MM.1S (cell line): ENCODE measurements at regions not wholly inside any gene's neighbourhood (a gene's known extent, or its start where the extent isn't known, plus 50 kb on each side); places are given as distances from the start of the nearest gene placed in this dataset.

Source experiments
- CTCF ChIP-seq: fragments of 300-600 bp; sonication (generic); IDR thresholded peaks from 2 replicates; pipeline ENCODE4 v1.5.1; 2016; ENCODE audit warnings: antibody characterized with exemption, low read length, mixed read lengths
- EZH2 ChIP-seq: fragments of 300-600 bp; sonication (generic); optimal IDR thresholded peaks from 2 replicates; pipeline ENCODE3; 2017; ENCODE audit warnings: low read depth, mild to moderate bottlenecking, antibody characterized with exemption, low read length, mixed read lengths

DNA sequence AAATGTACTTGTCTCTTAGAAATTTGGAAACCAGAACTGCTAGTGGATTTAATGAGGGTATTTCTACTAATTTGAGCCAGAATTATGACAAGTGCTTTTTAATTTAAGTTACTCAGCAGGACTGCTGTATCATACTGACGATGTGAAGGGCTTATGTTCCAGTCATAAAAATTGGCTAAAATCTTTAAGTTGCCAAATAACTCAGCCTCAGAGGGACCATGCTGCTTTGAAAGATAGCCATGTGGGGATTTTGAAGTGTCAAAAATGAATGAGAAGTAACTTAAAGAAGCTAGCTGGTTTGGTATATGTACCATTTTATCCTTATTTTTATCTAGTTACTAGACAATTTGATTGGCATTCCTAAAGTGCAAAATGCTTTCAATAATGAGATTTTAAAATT is 545.0 kb downstream of the DIPK2A start:
- no peak for TF ChIP-seq CTCF
- TF ChIP-seq EZH2: no peak
